ENCODE measurements at regions not wholly inside any gene's neighbourhood (a gene's known extent, or its start where the extent isn't known, plus 50 kb on each side); places are given as distances from the start of the nearest gene placed in this dataset.

DNA sequence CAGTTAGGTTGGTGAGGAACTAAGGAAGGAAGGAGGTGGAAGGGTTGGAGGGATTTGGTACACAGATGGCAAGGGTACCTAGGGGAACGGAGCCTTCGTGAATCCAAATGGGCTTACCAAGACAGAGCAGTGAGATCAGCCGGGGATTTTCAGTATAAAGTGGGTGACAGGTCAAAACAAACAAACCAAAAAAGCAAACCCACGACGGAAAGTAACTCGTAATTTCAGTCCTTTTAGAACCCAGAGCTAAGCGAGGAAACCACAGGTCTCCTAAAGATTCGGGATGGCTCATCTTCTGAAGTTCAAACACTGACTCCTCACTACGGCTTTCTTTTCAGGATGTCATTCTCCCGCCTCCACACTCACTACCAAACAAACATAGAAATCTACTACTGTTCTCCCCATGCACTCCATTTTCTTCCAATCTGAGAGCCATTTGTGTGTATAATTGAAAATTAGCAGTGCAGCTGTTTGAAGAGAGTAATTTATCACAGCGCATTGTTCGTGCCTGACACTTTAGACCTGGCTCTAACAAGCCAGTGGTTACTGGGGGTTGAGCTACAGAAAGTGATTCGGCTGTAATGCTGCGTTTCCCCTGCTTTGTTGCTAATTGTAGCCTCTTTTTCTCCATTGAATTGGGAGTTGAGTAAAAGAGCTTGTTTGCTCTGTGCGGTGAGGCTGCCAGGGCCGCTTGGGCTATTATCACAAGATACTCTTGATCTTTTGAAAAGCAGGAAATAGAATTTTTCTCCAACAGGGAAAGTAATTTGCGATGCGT lies 64.7 kb upstream of the CCDC39 start:
- no peak overlapping the region for H3K27ac ChIP-seq (ENCODE audit: low read length)
- no peaks in the 10 kb centered on the region for H3K27me3 ChIP-seq (ENCODE audit: low read length)
- H3K4me3 ChIP-seq (ENCODE audit: low read length), result no peak overlapping the region
- no peak overlapping the region for H2AFZ ChIP-seq (ENCODE audit: low read length)
- no peaks in the 10 kb centered on the region for H4K20me1 ChIP-seq (ENCODE audit: insufficient read depth, low read depth, low read length)
- no peaks in the 10 kb centered on the region for H3K9me2 ChIP-seq (replicated peaks; ENCODE audit: insufficient read depth, low read length)
- no peak overlapping the region for H3K9ac ChIP-seq (ENCODE audit: low read length)
- H3K4me2 ChIP-seq (ENCODE audit: low read depth, low read length, poor library complexity, severe bottlenecking), result no peak overlapping the region
- no peaks in the 10 kb centered on the region for H3K79me2 ChIP-seq (ENCODE audit: low read length)
- no peaks in the 10 kb centered on the region for H3K36me3 ChIP-seq (ENCODE audit: insufficient read depth, low read length)
- no peaks in the 10 kb centered on the region for H3K4me1 ChIP-seq (ENCODE audit: low read length)
- DNase-seq, result no peak
- no peaks in the 10 kb centered on the region for H3K9me3 ChIP-seq (ENCODE audit: low read length)

DNA sequence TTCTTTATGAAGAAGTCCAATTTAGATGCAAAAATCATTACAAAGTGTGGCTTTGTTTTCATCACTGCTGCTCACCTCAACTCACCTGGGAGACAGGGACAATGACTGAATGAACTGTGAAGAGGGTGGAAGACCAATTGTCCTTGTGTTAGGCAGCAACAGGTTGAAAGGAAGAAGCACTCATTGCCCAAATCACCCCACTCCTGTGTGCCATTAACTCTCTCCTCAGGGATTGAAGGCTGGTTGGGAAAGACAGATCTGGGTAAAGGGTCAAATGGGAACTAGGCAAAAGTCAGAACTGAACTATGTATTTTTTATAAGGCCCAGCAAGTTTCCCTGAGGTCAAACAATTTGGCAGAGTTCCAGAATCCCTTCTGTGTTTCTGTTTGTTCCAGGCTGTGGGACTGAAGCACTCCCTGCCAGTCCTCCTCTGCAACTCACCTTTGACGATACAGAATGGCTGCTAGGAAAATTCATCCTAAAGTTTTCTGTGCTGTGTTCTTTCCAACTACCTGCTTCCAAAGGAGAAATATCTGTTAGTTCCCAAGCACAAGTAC lies 68.6 kb upstream of the CCDC39 start:
- Histone ChIP-seq H4K20me1 (ENCODE audit: insufficient read depth, low read depth, low read length) (no peaks in the 10 kb centered on the region), H3K79me2 (ENCODE audit: low read length) (no peaks in the 10 kb centered on the region), H3K4me3 (ENCODE audit: low read length) (no peak overlapping the region), H3K9ac (ENCODE audit: low read length) (no peak overlapping the region), H3K9me2 (replicated peaks; ENCODE audit: insufficient read depth, low read length) (no peaks in the 10 kb centered on the region), H3K4me1 (ENCODE audit: low read length) (no peaks in the 10 kb centered on the region), H3K27ac (ENCODE audit: low read length) (no peak overlapping the region), H2AFZ (ENCODE audit: low read length) (no peak overlapping the region), H3K9me3 (ENCODE audit: low read length) (no peaks in the 10 kb centered on the region), H3K36me3 (ENCODE audit: insufficient read depth, low read length) (no peaks in the 10 kb centered on the region), H3K4me2 (ENCODE audit: low read depth, low read length, poor library complexity, severe bottlenecking) (no peak overlapping the region), H3K27me3 (ENCODE audit: low read length) (no peaks in the 10 kb centered on the region)
- no peak for DNase-seq

DNA sequence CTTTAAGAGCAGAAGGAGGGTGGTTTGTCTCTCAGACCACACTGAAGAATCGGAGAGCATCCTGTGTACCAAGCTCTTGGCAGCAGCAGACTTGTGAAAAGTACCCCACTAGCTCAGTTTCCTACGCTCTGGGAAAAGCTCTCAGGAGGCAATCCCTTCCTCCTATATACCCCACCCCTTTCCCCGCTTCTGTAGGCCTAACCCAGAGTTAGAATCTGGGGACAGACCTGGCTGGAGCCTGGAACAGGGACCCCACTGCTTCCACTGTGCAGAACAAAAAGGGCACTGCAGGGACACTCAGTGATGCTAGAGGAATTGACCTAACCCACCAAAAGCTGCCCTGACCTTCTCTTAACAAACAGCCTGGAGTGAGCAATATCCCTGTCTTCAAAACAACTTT lies 70.0 kb upstream of the CCDC39 start:
- DNase-seq, result no peak

DNA sequence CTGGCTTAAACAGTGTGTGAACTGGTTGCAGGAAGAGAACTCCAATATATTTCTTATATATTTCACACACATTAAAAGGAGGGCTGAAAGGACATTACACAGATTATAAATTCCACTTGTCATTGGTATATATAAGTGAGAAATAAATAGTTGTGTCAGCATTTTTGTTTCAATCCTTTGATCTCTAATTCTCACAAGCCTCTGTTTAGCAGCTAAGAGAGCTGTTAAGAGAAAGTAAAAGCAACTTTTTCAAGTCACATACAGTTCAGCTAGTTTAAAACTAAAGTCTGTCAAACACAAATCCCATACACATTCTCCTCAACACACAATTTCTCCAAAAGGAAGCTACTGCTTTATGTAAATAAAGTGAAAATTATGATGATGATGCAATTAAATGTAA lies 70.5 kb upstream of the CCDC39 start:
- no peaks in the 10 kb centered on the region for H3K9me3 ChIP-seq (ENCODE audit: low read length)
- no peaks in the 10 kb centered on the region for H3K27me3 ChIP-seq (ENCODE audit: low read length)
- no peak overlapping the region for H3K4me2 ChIP-seq (ENCODE audit: low read depth, low read length, poor library complexity, severe bottlenecking)
- no peaks in the 10 kb centered on the region for H3K36me3 ChIP-seq (ENCODE audit: insufficient read depth, low read length)
- H3K9ac ChIP-seq (ENCODE audit: low read length), result no peak overlapping the region
- H3K27ac ChIP-seq (ENCODE audit: low read length), result no peak overlapping the region
- H3K4me1 ChIP-seq (ENCODE audit: low read length), result no peaks in the 10 kb centered on the region
- DNase-seq, result no peak
- H4K20me1 ChIP-seq (ENCODE audit: insufficient read depth, low read depth, low read length), result no peaks in the 10 kb centered on the region
- no peak overlapping the region for H2AFZ ChIP-seq (ENCODE audit: low read length)
- H3K79me2 ChIP-seq (ENCODE audit: low read length), result no peaks in the 10 kb centered on the region
- H3K4me3 ChIP-seq (ENCODE audit: low read length), result no peak overlapping the region
- H3K9me2 ChIP-seq (replicated peaks; ENCODE audit: insufficient read depth, low read length), result no peaks in the 10 kb centered on the region

More for the DNA sequence above, 70.0 kb upstream of the CCDC39 start:
- Histone ChIP-seq H3K9ac (ENCODE audit: low read length) (no peak overlapping the region), H3K9me2 (replicated peaks; ENCODE audit: insufficient read depth, low read length) (no peaks in the 10 kb centered on the region), H2AFZ (ENCODE audit: low read length) (no peak overlapping the region), H3K79me2 (ENCODE audit: low read length) (no peaks in the 10 kb centered on the region), H3K4me1 (ENCODE audit: low read length) (no peaks in the 10 kb centered on the region), H3K9me3 (ENCODE audit: low read length) (no peaks in the 10 kb centered on the region), H3K36me3 (ENCODE audit: insufficient read depth, low read length) (no peaks in the 10 kb centered on the region), H3K4me2 (ENCODE audit: low read depth, low read length, poor library complexity, severe bottlenecking) (no peak overlapping the region), H3K4me3 (ENCODE audit: low read length) (no peak overlapping the region), H4K20me1 (ENCODE audit: insufficient read depth, low read depth, low read length) (no peaks in the 10 kb centered on the region), H3K27me3 (ENCODE audit: low read length) (no peaks in the 10 kb centered on the region), H3K27ac (ENCODE audit: low read length) (no peak overlapping the region)

DNA sequence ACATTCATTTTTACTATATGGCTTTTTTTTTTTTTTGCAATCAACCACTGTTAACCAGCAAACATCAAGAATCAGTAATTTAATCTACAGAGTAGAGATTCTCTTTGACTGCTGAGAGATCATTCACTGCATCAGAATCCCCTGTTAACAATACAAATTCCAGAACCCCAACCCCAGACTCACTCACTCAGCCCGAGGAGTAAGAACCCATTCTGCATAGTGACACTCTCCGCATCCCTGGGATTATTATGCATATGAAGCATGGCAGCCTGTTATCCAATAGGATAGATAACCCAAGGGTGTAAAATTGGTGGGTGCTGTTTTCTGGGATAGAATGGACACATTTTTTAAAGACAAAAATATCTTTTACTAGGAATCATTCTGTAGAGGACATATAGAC lies 76.3 kb upstream of the CCDC39 start:
- no peaks in the 10 kb centered on the region for H3K27me3 ChIP-seq (ENCODE audit: low read length)
- no peaks in the 10 kb centered on the region for H3K36me3 ChIP-seq (ENCODE audit: insufficient read depth, low read length)
- no peaks in the 10 kb centered on the region for H3K79me2 ChIP-seq (ENCODE audit: low read length)
- H3K9ac ChIP-seq (ENCODE audit: low read length), result no peak overlapping the region
- H3K9me2 ChIP-seq (replicated peaks; ENCODE audit: insufficient read depth, low read length), result no peaks in the 10 kb centered on the region
- H3K9me3 ChIP-seq (ENCODE audit: low read length), result no peaks in the 10 kb centered on the region
- no peak overlapping the region for H3K4me2 ChIP-seq (ENCODE audit: low read depth, low read length, poor library complexity, severe bottlenecking)
- no peak for DNase-seq
- H3K4me1 ChIP-seq (ENCODE audit: low read length), result no peaks in the 10 kb centered on the region
- H4K20me1 ChIP-seq (ENCODE audit: insufficient read depth, low read depth, low read length), result no peaks in the 10 kb centered on the region
- H3K4me3 ChIP-seq (ENCODE audit: low read length), result no peak overlapping the region
- H3K27ac ChIP-seq (ENCODE audit: low read length), result no peak overlapping the region
- H2AFZ ChIP-seq (ENCODE audit: low read length), result no peak overlapping the region

DNA sequence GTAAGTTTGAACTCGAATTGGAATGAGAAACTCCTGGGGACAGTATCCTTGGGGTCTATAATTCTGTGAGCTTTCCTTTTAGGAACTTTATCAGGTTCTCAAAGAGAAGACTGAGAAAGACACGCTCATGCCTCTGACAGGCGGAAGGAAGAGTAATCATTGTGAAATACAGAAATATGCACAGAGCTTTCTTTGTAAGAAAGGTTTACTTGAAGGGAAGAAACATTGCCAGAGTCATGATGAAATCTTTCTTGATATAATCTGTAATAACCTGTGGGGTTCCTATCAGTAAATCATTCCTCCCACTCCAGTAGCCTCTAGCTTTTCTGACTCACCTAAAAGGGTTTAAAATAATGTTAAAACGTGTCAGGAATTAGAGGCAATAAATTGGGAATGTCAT lies 83.6 kb upstream of the CCDC39 start:
- DNase-seq, result no peak
- Histone ChIP-seq H3K79me2 (ENCODE audit: low read length) (no peaks in the 10 kb centered on the region), H3K4me2 (ENCODE audit: low read depth, low read length, poor library complexity, severe bottlenecking) (no peak overlapping the region)

DNA sequence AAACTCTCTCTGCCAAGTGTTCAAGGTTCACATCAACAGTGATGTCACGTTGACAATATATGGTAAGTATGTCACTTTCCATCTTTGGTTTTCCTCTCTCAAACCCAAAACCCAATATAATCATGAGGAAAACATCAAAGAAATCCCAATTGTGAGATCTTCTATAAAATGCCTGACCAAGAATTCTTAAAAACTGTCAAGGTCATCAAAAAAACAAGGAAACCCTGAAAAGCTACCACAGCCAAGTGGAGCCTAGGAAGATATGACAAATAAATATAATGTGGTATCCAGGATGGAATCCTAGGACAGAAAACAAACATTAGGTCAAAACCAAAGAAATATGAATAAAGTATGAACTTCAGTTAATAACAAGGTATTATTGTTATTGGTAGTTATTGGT lies 85.2 kb upstream of the CCDC39 start:
- Histone ChIP-seq H4K20me1 (ENCODE audit: insufficient read depth, low read depth, low read length) (no peaks in the 10 kb centered on the region), H3K36me3 (ENCODE audit: insufficient read depth, low read length) (no peaks in the 10 kb centered on the region), H2AFZ (ENCODE audit: low read length) (no peak overlapping the region), H3K9me2 (replicated peaks; ENCODE audit: insufficient read depth, low read length) (no peaks in the 10 kb centered on the region), H3K4me2 (ENCODE audit: low read depth, low read length, poor library complexity, severe bottlenecking) (no peak overlapping the region), H3K4me3 (ENCODE audit: low read length) (no peak overlapping the region), H3K79me2 (ENCODE audit: low read length) (no peaks in the 10 kb centered on the region), H3K4me1 (ENCODE audit: low read length) (no peaks in the 10 kb centered on the region), H3K9ac (ENCODE audit: low read length) (no peak overlapping the region), H3K27me3 (ENCODE audit: low read length) (no peaks in the 10 kb centered on the region), H3K27ac (ENCODE audit: low read length) (no peak overlapping the region), H3K9me3 (ENCODE audit: low read length) (no peaks in the 10 kb centered on the region)
- DNase-seq, result no peak

More for the DNA sequence above, 83.6 kb upstream of the CCDC39 start:
- Histone ChIP-seq H3K4me1 (ENCODE audit: low read length) (no peaks in the 10 kb centered on the region), H3K4me3 (ENCODE audit: low read length) (no peak overlapping the region), H3K9me3 (ENCODE audit: low read length) (no peaks in the 10 kb centered on the region), H3K27me3 (ENCODE audit: low read length) (no peaks in the 10 kb centered on the region), H3K9ac (ENCODE audit: low read length) (no peak overlapping the region), H3K27ac (ENCODE audit: low read length) (no peak overlapping the region), H4K20me1 (ENCODE audit: insufficient read depth, low read depth, low read length) (no peaks in the 10 kb centered on the region), H3K9me2 (replicated peaks; ENCODE audit: insufficient read depth, low read length) (no peaks in the 10 kb centered on the region), H2AFZ (ENCODE audit: low read length) (no peak overlapping the region), H3K36me3 (ENCODE audit: insufficient read depth, low read length) (no peaks in the 10 kb centered on the region)

DNA sequence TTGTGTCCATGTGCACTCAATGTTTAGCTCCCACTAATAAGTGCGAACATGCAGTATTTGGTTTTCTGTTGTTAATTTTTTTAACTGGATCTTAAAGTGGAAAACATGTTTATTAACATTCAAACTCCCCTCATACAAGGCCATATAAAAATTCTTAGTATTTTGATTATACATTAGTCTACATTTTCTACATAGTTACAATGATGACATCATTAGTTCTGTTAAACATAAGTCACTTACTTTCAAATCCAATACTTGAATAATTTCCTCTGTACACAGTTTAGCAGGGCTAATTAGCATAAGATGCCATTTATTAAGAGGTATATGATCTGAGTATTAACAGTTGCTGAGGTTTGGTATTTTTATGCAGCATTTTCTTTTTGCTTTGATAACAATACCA lies 91.3 kb upstream of the CCDC39 start:
- H3K36me3 ChIP-seq (ENCODE audit: insufficient read depth, low read length), result no peaks in the 10 kb centered on the region
- no peaks in the 10 kb centered on the region for H3K9me3 ChIP-seq (ENCODE audit: low read length)
- no peak overlapping the region for H3K9ac ChIP-seq (ENCODE audit: low read length)
- H3K27me3 ChIP-seq (ENCODE audit: low read length), result no peaks in the 10 kb centered on the region
- H3K4me2 ChIP-seq (ENCODE audit: low read depth, low read length, poor library complexity, severe bottlenecking), result no peak overlapping the region
- no peaks in the 10 kb centered on the region for H3K9me2 ChIP-seq (replicated peaks; ENCODE audit: insufficient read depth, low read length)
- H3K79me2 ChIP-seq (ENCODE audit: low read length), result no peaks in the 10 kb centered on the region
- no peak overlapping the region for H3K27ac ChIP-seq (ENCODE audit: low read length)
- no peak for DNase-seq
- no peaks in the 10 kb centered on the region for H3K4me1 ChIP-seq (ENCODE audit: low read length)
- no peaks in the 10 kb centered on the region for H4K20me1 ChIP-seq (ENCODE audit: insufficient read depth, low read depth, low read length)
- H2AFZ ChIP-seq (ENCODE audit: low read length), result no peak overlapping the region
- H3K4me3 ChIP-seq (ENCODE audit: low read length), result no peak overlapping the region

Data from Karpas-422 (cell line).